Adrenal gland (tissue), 9 donors: ENCODE measurements at regions not wholly inside any gene's neighbourhood (a gene's known extent, or its start where the extent isn't known, plus 50 kb on each side); places are given as distances from the start of the nearest gene placed in this dataset.

Source experiments
- DNase-seq, 7 donors: peaks; one replicate each; pipeline ENCODE4 v3.0.0-alpha.2; 2019 to 2020
- H3K27ac ChIP-seq, 5 donors: fragments of 200-600 bp; sonication (generic) in 4 of 5; 1 replicate in 3 of 5; 2 replicates in 2 of 5; pipeline versions ENCODE4 v1.5.1 to v1.8.0; 2016 to 2020; ENCODE audit warnings: mild to moderate bottlenecking in 1 of 5
- H3K27me3 ChIP-seq: fragments of 200-600 bp; 2 replicates; pipeline ENCODE4 v1.8.0; 2021
- H3K36me3 ChIP-seq, 2 donors: fragments of 200-600 bp; replicated peaks in 1 of 2; 1 replicate in 1 of 2; 2 replicates in 1 of 2; pipeline versions ENCODE4 v1.5.1 to v1.8.0; 2018 to 2022
- H3K4me1 ChIP-seq, 2 donors: fragments of 200-600 bp; replicated peaks in 1 of 2; 1 replicate in 1 of 2; 2 replicates in 1 of 2; pipeline versions ENCODE4 v1.5.1 to v1.8.0; 2018 to 2021
- H3K4me3 ChIP-seq, 4 donors: fragments of 200-600 bp; sonication (generic) in 3 of 4; one replicate each; pipeline ENCODE4 v1.5.1; 2016 to 2018
- H3K9me3 ChIP-seq, 3 donors: fragments of 200-600 bp; sonication (generic) in 1 of 3; replicated peaks in 1 of 3; 1 replicate in 2 of 3; 2 replicates in 1 of 3; pipeline versions ENCODE4 v1.5.1 to v1.8.0; 2016 to 2021
- CTCF ChIP-seq, 6 experiments: fragments of 450-650 bp in 4 of 6; fragments of 200-600 bp in 2 of 6; sonication (generic) in 1 of 6; IDR thresholded peaks; 1 replicate in 5 of 6; 2 replicates in 1 of 6; pipeline versions ENCODE4 v1.5.1 to v1.8.0; 2016 to 2021; ENCODE audit warnings: antibody characterized with exemption in 6 of 6, mild to moderate bottlenecking in 2 of 6, moderate library complexity in 1 of 6
- POLR2A ChIP-seq, 2 donors: fragments of 450-650 bp; IDR thresholded peaks; one replicate each; pipeline ENCODE4 v1.6.1; 2017; ENCODE audit warnings: antibody characterized with exemption in 2 of 2, mild to moderate bottlenecking in 2 of 2, moderate library complexity in 1 of 2
- WGBS, 4 donors: extraction: QIAGEN DNeasy Blood & Tissue Kit in 2 of 4; methylation state at CpG; one replicate each; pipeline versions ENCODE4 v1.1.5 to v1.1.7; 2013 to 2017; 5-methylcytosine and 5-hydroxymethylcytosine counted together
- intact Hi-C, 2 donors: fragments of 100-400 bp; cut with DNase I; formaldehyde crosslinking; loops; one replicate each; pipeline versions ENCODE4 v1.14.1 to v1.15.0; 2022 to 2023
- donor health status: healthy with polysubstance abuse.
- donor health status: Bipolar disorder and iron deficiency.
- donor health status: DM: yes; HTN: yes; CAD: no.
- donor health status: DM: no; HTN: no; CAD: no.
- donor health status: DM: no; HTN: no; CAD: no.

GRCh38 chr7:16094651-16095050, 326.7 kb downstream of the CRPPA start:
- 88 to 94% (median 92%) methylated on average over 2 of the region's 2 CpGs for WGBS, 4 donors
- TF ChIP-seq CTCF (IDR thresholded peaks at IDR 0.05) (no peak), POLR2A (IDR thresholded peaks at IDR 0.05) (no peak)
- no peaks in the 10 kb centered on the region for H3K36me3 ChIP-seq
- no peak overlapping the region for H3K27ac ChIP-seq
- no peak for DNase-seq
- no peak overlapping the region for H3K4me3 ChIP-seq
- H3K27me3 ChIP-seq: no peaks in the 10 kb centered on the region
- no peaks in the 10 kb centered on the region for H3K9me3 ChIP-seq
- H3K4me1 ChIP-seq: no peaks in the 10 kb centered on the region
- intact Hi-C loops: no loop called here

GRCh38 chr7:16092711-16093110, 328.6 kb downstream of the CRPPA start:
- H3K4me3 ChIP-seq: no peak overlapping the region
- intact Hi-C loops: no loop called here
- no peak overlapping the region for H3K27ac ChIP-seq
- H3K9me3 ChIP-seq: no peaks in the 10 kb centered on the region
- 74 to 91% (median 87%) methylated on average over 2 of the region's 2 CpGs for WGBS, 4 donors
- H3K36me3 ChIP-seq: no peaks in the 10 kb centered on the region
- no peak for TF ChIP-seq CTCF (IDR thresholded peaks at IDR 0.05)
- TF ChIP-seq POLR2A (IDR thresholded peaks at IDR 0.05): no peak
- no peaks in the 10 kb centered on the region for H3K27me3 ChIP-seq
- DNase-seq: no peak
- H3K4me1 ChIP-seq: no peaks in the 10 kb centered on the region

GRCh38 chr7:16091701-16092310, 329.5 kb downstream of the CRPPA start:
- no peaks in the 10 kb centered on the region for H3K4me1 ChIP-seq
- WGBS, 4 donors: 68 to 80% (median 78%) methylated on average over 5 of the region's 5 CpGs
- H3K36me3 ChIP-seq: no peaks in the 10 kb centered on the region
- no peaks in the 10 kb centered on the region for H3K9me3 ChIP-seq
- intact Hi-C loops: no loop called here
- no peaks in the 10 kb centered on the region for H3K27me3 ChIP-seq
- DNase-seq: no peak
- H3K4me3 ChIP-seq: no peak overlapping the region
- H3K27ac ChIP-seq: no peak overlapping the region
- no peak for TF ChIP-seq CTCF (IDR thresholded peaks at IDR 0.05)

GRCh38 chr7:16089801-16090200, 331.5 kb downstream of the CRPPA start:
- intact Hi-C loops: no loop called here
- TF ChIP-seq POLR2A (IDR thresholded peaks at IDR 0.05): no peak
- no peak for TF ChIP-seq CTCF (IDR thresholded peaks at IDR 0.05)
- Histone ChIP-seq H3K27me3 (no peaks in the 10 kb centered on the region), H3K4me1 (no peaks in the 10 kb centered on the region), H3K4me3 (no peak overlapping the region), H3K36me3 (no peaks in the 10 kb centered on the region), H3K27ac (no peak overlapping the region), H3K9me3 (no peaks in the 10 kb centered on the region)
- no peak for DNase-seq
- WGBS, 4 donors: 93 to 100% (median 99%) methylated on average over 3 of the region's 3 CpGs
